ENCODE measurements at regions not wholly inside any gene's neighbourhood (a gene's known extent, or its start where the extent isn't known, plus 50 kb on each side); places are given as distances from the start of the nearest gene placed in this dataset.

- Histone ChIP-seq H3K27me3 (ENCODE audit: low read length) (no peaks in the 10 kb centered on the region), H3K79me2 (ENCODE audit: low read length) (no peaks in the 10 kb centered on the region), H3K36me3 (ENCODE audit: insufficient read depth, low read length) (no peaks in the 10 kb centered on the region), H3K4me2 (ENCODE audit: low read depth, low read length, poor library complexity, severe bottlenecking) (no peak overlapping the region), H3K9me2 (replicated peaks; ENCODE audit: insufficient read depth, low read length) (no peaks in the 10 kb centered on the region), H3K27ac (ENCODE audit: low read length) (no peak overlapping the region), H3K9ac (ENCODE audit: low read length) (no peak overlapping the region), H3K4me3 (ENCODE audit: low read length) (no peak overlapping the region), H3K4me1 (ENCODE audit: low read length) (no peaks in the 10 kb centered on the region), H3K9me3 (ENCODE audit: low read length) (peaks cover 16% of the 10 kb centered on the region; the same call in 1 of the 2 replicates), H4K20me1 (ENCODE audit: insufficient read depth, low read depth, low read length) (no peaks in the 10 kb centered on the region), H2AFZ (ENCODE audit: low read length) (no peak overlapping the region)
- DNase-seq = no peak
Measured at GRCh38 chr3:145889730-145890129, 271.3 kb downstream of the PLOD2 start.

- Histone ChIP-seq H3K4me3 (ENCODE audit: low read length) (no peak overlapping the region), H3K4me2 (ENCODE audit: low read depth, low read length, poor library complexity, severe bottlenecking) (no peak overlapping the region), H2AFZ (ENCODE audit: low read length) (no peak overlapping the region), H4K20me1 (ENCODE audit: insufficient read depth, low read depth, low read length) (no peaks in the 10 kb centered on the region), H3K9me2 (replicated peaks; ENCODE audit: insufficient read depth, low read length) (no peaks in the 10 kb centered on the region), H3K79me2 (ENCODE audit: low read length) (no peaks in the 10 kb centered on the region), H3K9ac (ENCODE audit: low read length) (no peak overlapping the region), H3K4me1 (ENCODE audit: low read length) (no peaks in the 10 kb centered on the region), H3K9me3 (ENCODE audit: low read length) (peaks cover 3% of the 10 kb centered on the region; the same call in 1 of the 2 replicates), H3K36me3 (ENCODE audit: insufficient read depth, low read length) (no peaks in the 10 kb centered on the region), H3K27me3 (ENCODE audit: low read length) (no peaks in the 10 kb centered on the region), H3K27ac (ENCODE audit: low read length) (no peak overlapping the region)
- DNase-seq = no peak
Measured at GRCh38 chr3:145892869-145893268, 268.1 kb downstream of the PLOD2 start.

GRCh38 chr3:145893331-145893730 is 267.7 kb downstream of the PLOD2 start:
- Histone ChIP-seq H3K4me2 (ENCODE audit: low read depth, low read length, poor library complexity, severe bottlenecking) (no peak overlapping the region), H2AFZ (ENCODE audit: low read length) (no peak overlapping the region), H3K36me3 (ENCODE audit: insufficient read depth, low read length) (no peaks in the 10 kb centered on the region), H4K20me1 (ENCODE audit: insufficient read depth, low read depth, low read length) (no peaks in the 10 kb centered on the region), H3K9ac (ENCODE audit: low read length) (no peak overlapping the region), H3K4me3 (ENCODE audit: low read length) (no peak overlapping the region), H3K4me1 (ENCODE audit: low read length) (no peaks in the 10 kb centered on the region), H3K9me3 (ENCODE audit: low read length) (peaks cover 3% of the 10 kb centered on the region; the same call in 1 of the 2 replicates), H3K27ac (ENCODE audit: low read length) (no peak overlapping the region), H3K27me3 (ENCODE audit: low read length) (no peaks in the 10 kb centered on the region), H3K9me2 (replicated peaks; ENCODE audit: insufficient read depth, low read length) (no peaks in the 10 kb centered on the region), H3K79me2 (ENCODE audit: low read length) (no peaks in the 10 kb centered on the region)
- no peak for DNase-seq

- DNase-seq = no peak
- no peaks in the 10 kb centered on the region for H3K4me1 ChIP-seq (ENCODE audit: low read length)
- H3K4me3 ChIP-seq (ENCODE audit: low read length) = no peak overlapping the region
- H3K27ac ChIP-seq (ENCODE audit: low read length) = no peak overlapping the region
- no peaks in the 10 kb centered on the region for H3K27me3 ChIP-seq (ENCODE audit: low read length)
- H3K36me3 ChIP-seq (ENCODE audit: insufficient read depth, low read length) = no peaks in the 10 kb centered on the region
- H3K9ac ChIP-seq (ENCODE audit: low read length) = no peak overlapping the region
- H2AFZ ChIP-seq (ENCODE audit: low read length) = no peak overlapping the region
- H3K9me3 ChIP-seq (ENCODE audit: low read length) = peaks cover 3% of the 10 kb centered on the region; the same call in 1 of the 2 replicates
- no peaks in the 10 kb centered on the region for H4K20me1 ChIP-seq (ENCODE audit: insufficient read depth, low read depth, low read length)
- no peaks in the 10 kb centered on the region for H3K9me2 ChIP-seq (replicated peaks; ENCODE audit: insufficient read depth, low read length)
- H3K4me2 ChIP-seq (ENCODE audit: low read depth, low read length, poor library complexity, severe bottlenecking) = peak overlapping the region; percentile 19
- no peaks in the 10 kb centered on the region for H3K79me2 ChIP-seq (ENCODE audit: low read length)
Measured at GRCh38 chr3:145898487-145898886, 262.5 kb downstream of the PLOD2 start.

GRCh38 chr3:145899241-145899640 is 261.7 kb downstream of the PLOD2 start:
- Histone ChIP-seq H3K4me3 (ENCODE audit: low read length) (no peak overlapping the region), H3K9me3 (ENCODE audit: low read length) (peaks cover 3% of the 10 kb centered on the region; the same call in 1 of the 2 replicates), H3K9ac (ENCODE audit: low read length) (no peak overlapping the region), H3K27me3 (ENCODE audit: low read length) (no peaks in the 10 kb centered on the region), H4K20me1 (ENCODE audit: insufficient read depth, low read depth, low read length) (no peaks in the 10 kb centered on the region), H3K4me1 (ENCODE audit: low read length) (no peaks in the 10 kb centered on the region), H3K9me2 (replicated peaks; ENCODE audit: insufficient read depth, low read length) (no peaks in the 10 kb centered on the region), H2AFZ (ENCODE audit: low read length) (no peak overlapping the region), H3K79me2 (ENCODE audit: low read length) (no peaks in the 10 kb centered on the region), H3K36me3 (ENCODE audit: insufficient read depth, low read length) (no peaks in the 10 kb centered on the region), H3K27ac (ENCODE audit: low read length) (no peak overlapping the region), H3K4me2 (ENCODE audit: low read depth, low read length, poor library complexity, severe bottlenecking) (no peak overlapping the region)
- DNase-seq = no peak

- DNase-seq = no peak
- Histone ChIP-seq H3K9me2 (replicated peaks; ENCODE audit: insufficient read depth, low read length) (no peaks in the 10 kb centered on the region), H3K4me3 (ENCODE audit: low read length) (no peak overlapping the region), H3K4me1 (ENCODE audit: low read length) (no peaks in the 10 kb centered on the region), H3K9me3 (ENCODE audit: low read length) (peaks cover 3% of the 10 kb centered on the region), H3K27me3 (ENCODE audit: low read length) (no peaks in the 10 kb centered on the region), H3K36me3 (ENCODE audit: insufficient read depth, low read length) (no peaks in the 10 kb centered on the region), H2AFZ (ENCODE audit: low read length) (no peak overlapping the region), H3K79me2 (ENCODE audit: low read length) (no peaks in the 10 kb centered on the region), H4K20me1 (ENCODE audit: insufficient read depth, low read depth, low read length) (no peaks in the 10 kb centered on the region), H3K4me2 (ENCODE audit: low read depth, low read length, poor library complexity, severe bottlenecking) (no peak overlapping the region), H3K9ac (ENCODE audit: low read length) (no peak overlapping the region), H3K27ac (ENCODE audit: low read length) (no peak overlapping the region)
Measured at GRCh38 chr3:145900056-145900829, 260.7 kb downstream of the PLOD2 start.

GRCh38 chr3:145902166-145902565 is 258.8 kb downstream of the PLOD2 start:
- H4K20me1 ChIP-seq (ENCODE audit: insufficient read depth, low read depth, low read length) = no peaks in the 10 kb centered on the region
- H3K4me1 ChIP-seq (ENCODE audit: low read length) = no peaks in the 10 kb centered on the region
- no peak overlapping the region for H2AFZ ChIP-seq (ENCODE audit: low read length)
- H3K79me2 ChIP-seq (ENCODE audit: low read length) = no peaks in the 10 kb centered on the region
- H3K27ac ChIP-seq (ENCODE audit: low read length) = no peak overlapping the region
- H3K4me3 ChIP-seq (ENCODE audit: low read length) = no peak overlapping the region
- no peaks in the 10 kb centered on the region for H3K9me2 ChIP-seq (replicated peaks; ENCODE audit: insufficient read depth, low read length)
- H3K9me3 ChIP-seq (ENCODE audit: low read length) = peaks cover 8% of the 10 kb centered on the region
- DNase-seq = no peak
- H3K4me2 ChIP-seq (ENCODE audit: low read depth, low read length, poor library complexity, severe bottlenecking) = no peak overlapping the region
- no peak overlapping the region for H3K9ac ChIP-seq (ENCODE audit: low read length)
- H3K27me3 ChIP-seq (ENCODE audit: low read length) = no peaks in the 10 kb centered on the region
- H3K36me3 ChIP-seq (ENCODE audit: insufficient read depth, low read length) = no peaks in the 10 kb centered on the region

- no peaks in the 10 kb centered on the region for H3K79me2 ChIP-seq (ENCODE audit: low read length)
- DNase-seq = no peak
- H3K9me2 ChIP-seq (replicated peaks; ENCODE audit: insufficient read depth, low read length) = no peaks in the 10 kb centered on the region
- no peak overlapping the region for H3K4me2 ChIP-seq (ENCODE audit: low read depth, low read length, poor library complexity, severe bottlenecking)
- H3K9ac ChIP-seq (ENCODE audit: low read length) = no peak overlapping the region
- H3K27me3 ChIP-seq (ENCODE audit: low read length) = no peaks in the 10 kb centered on the region
- no peaks in the 10 kb centered on the region for H3K4me1 ChIP-seq (ENCODE audit: low read length)
- H3K27ac ChIP-seq (ENCODE audit: low read length) = no peak overlapping the region
- H3K36me3 ChIP-seq (ENCODE audit: insufficient read depth, low read length) = no peaks in the 10 kb centered on the region
- H3K4me3 ChIP-seq (ENCODE audit: low read length) = no peak overlapping the region
- no peaks in the 10 kb centered on the region for H4K20me1 ChIP-seq (ENCODE audit: insufficient read depth, low read depth, low read length)
- no peak overlapping the region for H2AFZ ChIP-seq (ENCODE audit: low read length)
- peaks cover 11% of the 10 kb centered on the region for H3K9me3 ChIP-seq (ENCODE audit: low read length)
Measured at GRCh38 chr3:145903472-145904013, 257.4 kb downstream of the PLOD2 start.

All from Karpas-422 (cell line).